Endodermal cell (in vitro differentiated cells): ENCODE measurements at regions not wholly inside any gene's neighbourhood (a gene's known extent, or its start where the extent isn't known, plus 50 kb on each side); places are given as distances from the start of the nearest gene placed in this dataset.
"Not testable (repeated sequence)": the region's sequence is repeated elsewhere in the genome, so short reads cannot be mapped to it uniquely, and the experiment has no call there.

Source experiments
- DNase-seq: peaks from one replicate; pipeline ENCODE4 v3.0.0-alpha.2; 2017
- H3K27ac ChIP-seq: 2 replicates; pipeline ENCODE4 v1.5.1; 2013; ENCODE audit warnings: mild to moderate bottlenecking, low read depth, low read length, moderate library complexity
- H3K27me3 ChIP-seq: 2 replicates; pipeline ENCODE4 v1.6.1; 2013; ENCODE audit warnings: mild to moderate bottlenecking, low read length, moderate library complexity; ENCODE audit not compliant: insufficient read depth, control insufficient read depth, poor library complexity, severe bottlenecking
- H3K36me3 ChIP-seq: 2 replicates; pipeline ENCODE4 v1.7.0; 2013; ENCODE audit warnings: mild to moderate bottlenecking, low read length, moderate library complexity; ENCODE audit not compliant: control insufficient read depth, insufficient read depth
- H3K4me1 ChIP-seq: one replicate; pipeline ENCODE4 v1.7.0; 2013; ENCODE audit warnings: low read length; ENCODE audit not compliant: control insufficient read depth, insufficient read depth
- H3K4me3 ChIP-seq: 2 replicates; pipeline ENCODE4 v1.5.1; 2013; ENCODE audit warnings: mild to moderate bottlenecking, low read length, moderate library complexity
- H3K9ac ChIP-seq: 2 replicates; pipeline ENCODE4 v1.6.1; 2013; ENCODE audit warnings: mild to moderate bottlenecking, low read length, moderate library complexity; ENCODE audit not compliant: poor library complexity, severe bottlenecking; ENCODE audit errors: extremely low read depth
- H3K9me3 ChIP-seq: 2 replicates; pipeline ENCODE4 v1.6.1; 2013; ENCODE audit warnings: mild to moderate bottlenecking, low read length, moderate library complexity; ENCODE audit not compliant: control insufficient read depth
- H3K27ac Mint-ChIP-seq: 2 replicates; pipeline ENCODE4 v1.8.0; 2020; ENCODE audit warnings: mixed read lengths
- H3K27me3 Mint-ChIP-seq: 2 replicates; pipeline ENCODE4 v1.8.0; 2021; ENCODE audit warnings: mild to moderate bottlenecking, mixed read lengths; ENCODE audit not compliant: insufficient read depth
- H3K36me3 Mint-ChIP-seq: 2 replicates; pipeline ENCODE4 v1.8.0; 2020; ENCODE audit warnings: low read depth, mixed read lengths
- H3K4me1 Mint-ChIP-seq: 2 replicates; pipeline ENCODE4 v1.8.0; 2020; ENCODE audit warnings: mixed read lengths
- H3K4me3 Mint-ChIP-seq: 2 replicates; pipeline ENCODE4 v1.8.0; 2020; ENCODE audit warnings: mild to moderate bottlenecking, moderate library complexity, mixed read lengths
- H3K9me3 Mint-ChIP-seq: 2 replicates; pipeline ENCODE4 v1.8.0; 2020; ENCODE audit warnings: mild to moderate bottlenecking, mixed read lengths
- WGBS, 2 experiments: methylation state at CpG; one replicate each; pipeline versions ENCODE4 v1.1.5 to v1.1.7; 2013; ENCODE audit warnings: missing lambda C conversion rate in 2 of 2, mixed read lengths in 1 of 2; ENCODE audit not compliant: insufficient coverage in 1 of 2, insufficient read length in 1 of 2; 5-methylcytosine and 5-hydroxymethylcytosine counted together
- TF ChIP-seq, protein P1 (sequence below): fragments of 200-600 bp; sonication (generic); conservative IDR thresholded peaks from 2 replicates; pipeline ENCODE4 v1.5.0; 2021; ENCODE audit warnings: antibody characterized with exemption, mild to moderate bottlenecking

DNA sequence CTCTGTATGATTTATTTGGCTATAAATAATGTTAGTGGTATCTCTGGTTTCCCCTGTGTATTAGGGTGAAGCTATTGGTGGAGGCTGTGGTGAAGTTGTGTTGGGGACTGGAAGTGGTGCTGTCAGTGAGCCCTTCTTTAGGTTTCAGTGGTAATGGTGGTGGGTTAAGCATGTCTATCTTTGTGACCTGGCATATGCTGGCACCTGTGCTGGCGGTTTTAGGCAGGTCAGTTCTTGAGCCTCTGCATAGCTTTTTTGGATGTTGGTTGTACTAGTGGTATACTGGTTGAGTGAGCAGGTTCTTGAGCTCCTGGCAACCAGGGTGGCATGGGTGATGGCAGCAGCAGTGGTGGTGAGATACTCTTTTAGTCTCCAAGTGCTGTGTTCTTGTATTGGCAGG is 161.9 kb upstream of the CAND1 start:
- peaks cover 8% of the 10 kb centered on the region for H3K9me3 Mint-ChIP-seq
- Histone ChIP-seq H3K9ac (no peak overlapping the region), H3K4me3 (no peak overlapping the region), H3K36me3 (no peaks in the 10 kb centered on the region), H3K27me3 (peaks cover 78% of the 10 kb centered on the region), H3K9me3 (peaks cover 18% of the 10 kb centered on the region), H3K27ac (no peak overlapping the region), H3K4me1 (peaks cover 3% of the 10 kb centered on the region)
- H3K4me1 Mint-ChIP-seq, result peaks cover 11% of the 10 kb centered on the region
- 96 to 100% methylated on average over 1 of the region's 1 CpG for WGBS, 2 experiments
- no peak overlapping the region for H3K27ac Mint-ChIP-seq
- peaks cover 73% of the 10 kb centered on the region for H3K27me3 Mint-ChIP-seq
- H3K36me3 Mint-ChIP-seq, result no peaks in the 10 kb centered on the region
- DNase-seq, result no peak
- TF ChIP-seq, protein P1, sequence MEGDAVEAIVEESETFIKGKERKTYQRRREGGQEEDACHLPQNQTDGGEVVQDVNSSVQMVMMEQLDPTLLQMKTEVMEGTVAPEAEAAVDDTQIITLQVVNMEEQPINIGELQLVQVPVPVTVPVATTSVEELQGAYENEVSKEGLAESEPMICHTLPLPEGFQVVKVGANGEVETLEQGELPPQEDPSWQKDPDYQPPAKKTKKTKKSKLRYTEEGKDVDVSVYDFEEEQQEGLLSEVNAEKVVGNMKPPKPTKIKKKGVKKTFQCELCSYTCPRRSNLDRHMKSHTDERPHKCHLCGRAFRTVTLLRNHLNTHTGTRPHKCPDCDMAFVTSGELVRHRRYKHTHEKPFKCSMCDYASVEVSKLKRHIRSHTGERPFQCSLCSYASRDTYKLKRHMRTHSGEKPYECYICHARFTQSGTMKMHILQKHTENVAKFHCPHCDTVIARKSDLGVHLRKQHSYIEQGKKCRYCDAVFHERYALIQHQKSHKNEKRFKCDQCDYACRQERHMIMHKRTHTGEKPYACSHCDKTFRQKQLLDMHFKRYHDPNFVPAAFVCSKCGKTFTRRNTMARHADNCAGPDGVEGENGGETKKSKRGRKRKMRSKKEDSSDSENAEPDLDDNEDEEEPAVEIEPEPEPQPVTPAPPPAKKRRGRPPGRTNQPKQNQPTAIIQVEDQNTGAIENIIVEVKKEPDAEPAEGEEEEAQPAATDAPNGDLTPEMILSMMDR, result no peak
- H3K4me3 Mint-ChIP-seq, result no peak overlapping the region

DNA sequence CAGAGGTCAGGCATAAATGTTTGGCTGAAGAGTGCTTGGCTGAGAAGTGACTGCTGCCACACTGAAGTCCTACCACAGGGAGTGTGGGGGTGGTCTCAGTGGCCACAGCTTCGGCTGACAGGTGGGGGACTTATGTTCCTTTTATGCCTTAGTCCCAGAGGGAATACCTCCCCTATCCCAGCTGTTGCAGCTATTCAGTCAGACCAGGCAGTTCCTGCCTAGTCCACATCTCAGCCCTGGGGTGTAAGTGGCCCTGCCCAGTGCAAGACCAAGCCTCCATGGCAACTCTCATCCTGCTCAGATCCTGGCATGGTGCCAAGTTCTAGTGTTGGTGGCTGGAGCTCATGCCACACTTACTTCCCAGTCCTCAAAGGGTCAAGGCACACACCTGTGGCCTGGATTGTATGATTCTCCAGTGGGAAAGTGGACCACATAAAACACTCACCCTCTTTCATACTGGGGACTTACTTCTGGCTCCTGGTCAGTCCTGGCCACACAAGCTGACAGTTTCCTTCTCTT is 161.3 kb upstream of the CAND1 start:
- no peak overlapping the region for H3K4me3 ChIP-seq
- H3K36me3 ChIP-seq, result no peaks in the 10 kb centered on the region
- H3K27me3 ChIP-seq, result peaks cover 77% of the 10 kb centered on the region
- Mint-ChIP-seq H3K27me3 (peaks cover 71% of the 10 kb centered on the region), H3K27ac (no peak overlapping the region), H3K36me3 (no peaks in the 10 kb centered on the region), H3K4me3 (no peak overlapping the region), H3K9me3 (peaks cover 8% of the 10 kb centered on the region), H3K4me1 (peaks cover 11% of the 10 kb centered on the region)
- H3K9ac ChIP-seq, result no peak overlapping the region
- TF ChIP-seq, protein P1, result no peak
- peaks cover 3% of the 10 kb centered on the region for H3K4me1 ChIP-seq
- peaks cover 18% of the 10 kb centered on the region for H3K9me3 ChIP-seq
- WGBS, 2 experiments, result 80 to 100% methylated on average over 1 of the region's 1 CpG
- no peak for DNase-seq
- no peak overlapping the region for H3K27ac ChIP-seq

DNA sequence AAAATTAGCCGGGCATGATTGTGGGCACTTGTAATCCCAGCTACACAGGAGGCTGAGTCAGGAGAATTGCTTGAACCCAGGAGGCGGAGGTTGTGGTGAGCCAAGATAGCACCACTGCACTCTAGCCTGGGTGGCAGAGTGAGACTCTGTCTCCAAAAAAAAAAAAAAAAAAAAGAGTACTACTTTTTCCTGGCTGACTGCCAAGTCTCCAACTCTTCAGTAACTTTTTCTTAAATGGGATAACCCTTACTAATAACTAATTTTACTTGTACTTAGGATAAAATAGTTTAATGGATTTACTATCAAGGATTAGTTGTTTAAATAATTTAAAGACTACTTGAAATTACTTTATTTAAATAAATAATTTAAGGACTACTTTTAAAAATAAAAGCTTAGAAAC is 158.8 kb upstream of the CAND1 start:
- not testable (repeated sequence) for H3K36me3 ChIP-seq, H3K27ac Mint-ChIP-seq, H3K4me1 ChIP-seq, H3K27ac ChIP-seq, H3K4me3 ChIP-seq, H3K9ac ChIP-seq, H3K9me3 Mint-ChIP-seq, H3K36me3 Mint-ChIP-seq, DNase-seq, H3K4me3 Mint-ChIP-seq
- Histone ChIP-seq H3K27me3 (peaks cover 76% of the 10 kb centered on the region), H3K9me3 (peaks cover 17% of the 10 kb centered on the region)
- peaks cover 11% of the 10 kb centered on the region for H3K4me1 Mint-ChIP-seq
- peaks cover 66% of the 10 kb centered on the region for H3K27me3 Mint-ChIP-seq
- WGBS, 2 experiments, result 85 to 92% methylated on average over 2 of the region's 2 CpGs

DNA sequence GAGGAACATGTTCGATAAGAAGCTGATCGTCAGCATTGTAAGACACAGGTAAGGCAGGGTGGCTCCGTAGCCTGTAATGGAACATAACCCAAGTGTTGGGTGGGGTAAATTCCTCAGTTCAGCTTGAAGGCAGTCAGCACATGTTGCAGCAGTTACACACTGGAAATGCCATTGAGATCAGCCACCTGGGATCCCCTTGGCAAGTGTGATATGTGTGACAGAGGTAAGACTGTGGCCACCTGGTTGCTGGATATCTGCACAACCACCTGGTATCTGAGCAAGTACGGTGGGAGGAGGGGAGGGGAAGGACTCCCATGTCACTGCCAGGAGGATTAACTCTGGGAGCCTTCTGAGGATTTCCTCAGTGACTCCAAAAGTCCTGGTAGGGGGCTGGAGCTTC is 158.0 kb upstream of the CAND1 start:
- 62 to 82% methylated on average over 2 to 4 of the region's 4 CpGs for WGBS, 2 experiments
- Mint-ChIP-seq H3K27me3 (peaks cover 58% of the 10 kb centered on the region), H3K27ac (no peak overlapping the region), H3K36me3 (no peaks in the 10 kb centered on the region), H3K4me3 (no peak overlapping the region), H3K4me1 (peaks cover 11% of the 10 kb centered on the region), H3K9me3 (peaks cover 2% of the 10 kb centered on the region)
- DNase-seq, result peak; percentile 61
- Histone ChIP-seq H3K27me3 (peaks cover 68% of the 10 kb centered on the region), H3K4me1 (peaks cover 3% of the 10 kb centered on the region), H3K27ac (no peak overlapping the region), H3K9ac (no peak overlapping the region), H3K4me3 (no peak overlapping the region), H3K9me3 (peaks cover 9% of the 10 kb centered on the region), H3K36me3 (no peaks in the 10 kb centered on the region)
- TF ChIP-seq, protein P1, result no peak
